AG09319 (cell line): ENCODE measurements at regions not wholly inside any gene's neighbourhood (a gene's known extent, or its start where the extent isn't known, plus 50 kb on each side); places are given as distances from the start of the nearest gene placed in this dataset.

ENCODE experiments used
- DNase-seq: peaks from one replicate; pipeline ENCODE4 v3.0.0-alpha.2; 2010; ENCODE audit warnings: low read depth; ENCODE audit errors: extremely low read depth
- TF ChIP-seq, protein P1 (sequence below): IDR thresholded peaks from 2 replicates; pipeline ENCODE4 v1.5.1; 2011; ENCODE audit warnings: low read depth, mild to moderate bottlenecking, inconsistent platforms, low read length, moderate library complexity

GRCh38 chr3:72520690-72521308 lies 327.4 kb downstream of the SHQ1 start:
- DNase-seq, result no peak
- TF ChIP-seq, protein P1, sequence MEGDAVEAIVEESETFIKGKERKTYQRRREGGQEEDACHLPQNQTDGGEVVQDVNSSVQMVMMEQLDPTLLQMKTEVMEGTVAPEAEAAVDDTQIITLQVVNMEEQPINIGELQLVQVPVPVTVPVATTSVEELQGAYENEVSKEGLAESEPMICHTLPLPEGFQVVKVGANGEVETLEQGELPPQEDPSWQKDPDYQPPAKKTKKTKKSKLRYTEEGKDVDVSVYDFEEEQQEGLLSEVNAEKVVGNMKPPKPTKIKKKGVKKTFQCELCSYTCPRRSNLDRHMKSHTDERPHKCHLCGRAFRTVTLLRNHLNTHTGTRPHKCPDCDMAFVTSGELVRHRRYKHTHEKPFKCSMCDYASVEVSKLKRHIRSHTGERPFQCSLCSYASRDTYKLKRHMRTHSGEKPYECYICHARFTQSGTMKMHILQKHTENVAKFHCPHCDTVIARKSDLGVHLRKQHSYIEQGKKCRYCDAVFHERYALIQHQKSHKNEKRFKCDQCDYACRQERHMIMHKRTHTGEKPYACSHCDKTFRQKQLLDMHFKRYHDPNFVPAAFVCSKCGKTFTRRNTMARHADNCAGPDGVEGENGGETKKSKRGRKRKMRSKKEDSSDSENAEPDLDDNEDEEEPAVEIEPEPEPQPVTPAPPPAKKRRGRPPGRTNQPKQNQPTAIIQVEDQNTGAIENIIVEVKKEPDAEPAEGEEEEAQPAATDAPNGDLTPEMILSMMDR, result no peak

DNA sequence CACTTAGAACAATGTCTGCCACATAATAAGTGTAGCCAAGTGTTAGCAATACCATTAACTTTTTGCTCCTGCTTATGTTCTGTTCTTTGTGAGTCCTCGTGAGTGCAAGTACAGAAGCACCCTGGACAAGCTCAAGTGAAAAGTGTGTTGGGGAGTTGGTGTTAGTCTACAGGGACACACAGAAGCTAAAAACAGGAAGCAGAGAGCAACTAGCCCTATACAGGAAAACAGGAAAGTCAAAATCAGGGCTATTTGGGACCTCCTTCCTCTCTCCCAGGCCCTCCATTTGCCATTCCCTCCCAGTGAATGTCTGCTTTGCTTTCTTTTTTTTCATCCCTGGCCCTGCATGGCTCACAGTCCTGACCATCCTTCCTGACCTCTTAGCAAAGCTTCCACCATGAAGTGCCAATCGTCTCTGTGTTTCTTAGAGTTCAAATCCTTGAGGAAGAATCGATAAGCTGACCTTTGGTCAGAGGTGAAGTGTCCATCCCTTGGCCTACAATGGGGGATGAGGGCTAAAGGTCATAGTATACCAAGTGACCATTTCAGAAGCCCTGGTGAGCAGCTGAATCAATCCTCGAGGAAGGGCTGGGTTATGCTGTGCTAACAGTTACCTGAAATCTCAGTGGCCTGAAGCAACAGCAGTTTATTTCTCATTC lies 328.2 kb downstream of the SHQ1 start:
- TF ChIP-seq, protein P1, result no peak
- DNase-seq, result no peak

DNA sequence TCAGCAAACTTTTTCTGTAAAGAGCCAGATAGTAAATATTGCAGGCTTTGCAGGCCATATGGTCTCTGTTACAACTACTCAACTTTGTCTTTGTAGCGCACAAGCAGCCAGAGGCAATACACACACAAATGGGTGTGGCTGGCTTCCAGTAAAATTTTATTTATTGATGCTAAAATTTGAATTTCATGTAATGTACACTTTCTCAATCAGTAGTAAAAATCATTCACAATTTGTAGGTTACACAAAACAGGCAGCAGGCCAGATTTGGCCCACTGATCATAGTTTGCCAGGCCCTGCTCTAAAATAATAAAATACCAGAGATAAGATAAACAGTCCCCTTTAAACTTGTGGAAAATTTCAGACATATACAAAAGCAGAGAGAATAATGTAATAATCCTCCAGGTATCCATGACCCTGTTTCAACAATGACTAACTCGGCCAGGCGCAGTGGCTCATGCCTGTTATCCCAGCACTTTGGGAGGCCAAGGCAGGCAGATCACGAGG lies 330.3 kb downstream of the SHQ1 start:
- TF ChIP-seq, protein P1, result no peak
- DNase-seq, result no peak

- TF ChIP-seq, protein P1, result no peak
- no peak for DNase-seq
These were observed 330.9 kb downstream of the SHQ1 start for GRCh38 chr3:72517336-72517735.

- no peak for DNase-seq
- TF ChIP-seq, protein P1, result no peak
These were observed 331.9 kb downstream of the SHQ1 start for GRCh38 chr3:72516361-72516760.

- no peak for DNase-seq
- TF ChIP-seq, protein P1, result no peak
These were observed 332.3 kb downstream of the SHQ1 start for GRCh38 chr3:72515941-72516340.

DNA sequence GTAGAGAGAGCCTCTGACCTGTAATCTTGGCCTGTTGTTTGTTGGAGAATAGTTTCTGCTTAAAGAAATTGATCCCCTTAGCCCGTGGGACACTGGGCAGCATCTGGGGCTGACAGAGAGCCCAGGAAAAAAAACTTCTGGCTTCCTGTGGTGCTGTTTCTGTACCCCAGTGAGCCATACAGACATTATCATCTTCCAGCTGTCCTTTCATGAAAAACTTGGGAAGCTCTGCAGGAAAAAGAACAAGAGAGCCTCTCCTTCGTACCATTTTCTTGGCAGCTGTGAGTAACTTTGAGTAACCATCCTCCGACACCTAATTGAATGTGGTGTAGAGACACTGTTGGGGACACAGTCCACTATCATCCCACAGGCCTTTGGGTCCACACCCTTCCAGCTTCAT lies 333.0 kb downstream of the SHQ1 start:
- DNase-seq, result no peak
- TF ChIP-seq, protein P1, result no peak
